ENCODE measurements at regions not wholly inside any gene's neighbourhood (a gene's known extent, or its start where the extent isn't known, plus 50 kb on each side); places are given as distances from the start of the nearest gene placed in this dataset.

GRCh38 chr15:87508086-87508485 lies 748.5 kb downstream of the NTRK3 start:
- Histone ChIP-seq H2BK15ac (ENCODE audit: low read length) (no peak overlapping the region), H3K4me1 (replicated peaks in 1 of 4; ENCODE audit: control insufficient read depth in 3 of 4, insufficient read depth in 4 of 4, low read length in 3 of 4) (no peaks in the 10 kb centered on the region), H3K23ac (ENCODE audit: insufficient read length) (no peak overlapping the region), H4K91ac (replicated peaks; ENCODE audit: insufficient read length, low read length) (no peak overlapping the region), H3K27ac (ENCODE audit: low read depth, low read length) (no peak overlapping the region), H3K14ac (ENCODE audit: insufficient read length) (no peak overlapping the region), H3K4me3 (ENCODE audit: extremely low read depth in 1 of 4, insufficient read depth in 2 of 4, low read depth in 3 of 4, low read length in 4 of 4) (no peak overlapping the region), H2AK5ac (ENCODE audit: low read depth, low read length) (no peak overlapping the region), H3K9me3 (ENCODE audit: insufficient read depth in 2 of 2, low read depth in 1 of 2, low read length in 1 of 2) (no peaks in the 10 kb centered on the region), H3K36me3 (ENCODE audit: control insufficient read depth in 2 of 4, insufficient read depth in 4 of 4, low read length in 3 of 4) (no peaks in the 10 kb centered on the region), H3K18ac (ENCODE audit: extremely low read depth, low read length) (no peak overlapping the region), H4K8ac (ENCODE audit: extremely low read depth, insufficient read depth, low read length) (no peak overlapping the region), H3K79me1 (ENCODE audit: low read depth, low read length) (no peaks in the 10 kb centered on the region), H3K9ac (replicated peaks in 1 of 4; ENCODE audit: extremely low read depth in 1 of 4, low read depth in 3 of 4, low read length in 3 of 4) (no peak overlapping the region), H2BK5ac (ENCODE audit: low read depth, low read length) (no peak overlapping the region), H3K4me2 (ENCODE audit: insufficient read depth in 1 of 2, low read depth in 2 of 2, low read length in 2 of 2) (no peak overlapping the region), H2BK20ac (ENCODE audit: low read length) (no peak overlapping the region), H4K5ac (ENCODE audit: insufficient read length, low read depth, low read length) (no peak overlapping the region), H3K27me3 (replicated peaks in 1 of 4; ENCODE audit: control insufficient read depth in 3 of 4, extremely low read depth in 1 of 4, insufficient read depth in 3 of 4, low read length in 3 of 4) (no peaks in the 10 kb centered on the region), H3K56ac (replicated peaks; ENCODE audit: insufficient read length, low read depth, low read length) (no peak overlapping the region), H4K20me1 (replicated peaks in 1 of 2; ENCODE audit: control insufficient read depth in 1 of 2, insufficient read depth in 2 of 2, low read length in 2 of 2) (no peaks in the 10 kb centered on the region), H2AFZ (ENCODE audit: low read length) (no peak overlapping the region), H2BK12ac (ENCODE audit: low read depth, low read length) (no peak overlapping the region), H2BK120ac (replicated peaks; ENCODE audit: low read depth, low read length) (no peak overlapping the region), H3K23me2 (ENCODE audit: low read depth, low read length) (no peaks in the 10 kb centered on the region), H3K4ac (replicated peaks; ENCODE audit: insufficient read length, low read depth, low read length) (no peak overlapping the region), H3K79me2 (ENCODE audit: control insufficient read depth in 1 of 2, insufficient read depth in 2 of 2, low read length in 2 of 2) (no peaks in the 10 kb centered on the region)
- no peak for FAIRE-seq
- no peak for DNase-seq (ENCODE audit: low read depth in 1 of 2, low spot score in 2 of 2)
- TF ChIP-seq CBX5 (IDR thresholded peaks at IDR 0.05; ENCODE audit: low read depth, low read length) (no peak), POLR2AphosphoS5 (IDR thresholded peaks at IDR 0.05; ENCODE audit: low read depth, low read length) (no peak), CHD1 (IDR thresholded peaks at IDR 0.05; ENCODE audit: low read depth, low read length) (no peak), BACH1 (IDR thresholded peaks at IDR 0.05; ENCODE audit: low read length) (no peak), GABPA (IDR thresholded peaks at IDR 0.05; ENCODE audit: borderline replicate concordance, insufficient read depth, low read length) (no peak), KDM1A (IDR thresholded peaks at IDR 0.05; ENCODE audit: borderline replicate concordance, low read length) (no peak), CTBP2 (IDR thresholded peaks at IDR 0.05; ENCODE audit: borderline replicate concordance, insufficient read depth, insufficient read length, low read length) (no peak), MAFK (IDR thresholded peaks at IDR 0.05; ENCODE audit: low read depth, low read length) (no peak), YY1 (IDR thresholded peaks at IDR 0.05; ENCODE audit: low read depth, low read length) (no peak), TEAD4 (IDR thresholded peaks at IDR 0.05; ENCODE audit: low read depth, low read length) (no peak), BCL11A (IDR thresholded peaks at IDR 0.05; ENCODE audit: low read depth in 2 of 2, low read length in 2 of 2) (no peak), POU5F1 (IDR thresholded peaks at IDR 0.05; ENCODE audit: low read depth, low read length) (no peak), ASH2L (IDR thresholded peaks at IDR 0.05; ENCODE audit: low read length) (no peak), GTF2F1 (IDR thresholded peaks at IDR 0.05; ENCODE audit: borderline replicate concordance, low read depth, low read length) (no peak), RNF2 (IDR thresholded peaks at IDR 0.05; ENCODE audit: borderline replicate concordance, low read depth, low read length, missing control alignments, poor library complexity, severe bottlenecking) (no peak), SIX5 (IDR thresholded peaks at IDR 0.05; ENCODE audit: low read depth, low read length) (no peak)
- 90% methylated on average over 2 of the region's 2 CpGs; no CpG with 5 or more reads in 1 of the 2 experiments for WGBS, 2 experiments (ENCODE audit: extremely low coverage in 1 of 2, insufficient coverage in 1 of 2, insufficient read length in 1 of 2, insufficient replicate concordance in 2 of 2, low coverage in 1 of 2, low lambda C conversion rate in 2 of 2, missing lambda C conversion rate in 1 of 2)
- ChIA-PET CTCF (ENCODE audit: partially characterized antibody) (interaction anchor here (1.0 to 1.2 kb wide), 2 partner anchors 11 to 97 kb away, joined by 3 read pairs; no protein-coding TSS in a partner anchor), POLR2A (ENCODE audit: partially characterized antibody) (no interaction called here)
